Stimulated activated CD4-positive, alpha-beta T cell treated with anti-CD3 and anti-CD28 coated beads, TNF-alpha, amount 100 ng/mL, for 4 hours (primary cell): ENCODE measurements at regions not wholly inside any gene's neighbourhood (a gene's known extent, or its start where the extent isn't known, plus 50 kb on each side); places are given as distances from the start of the nearest gene placed in this dataset.

Experiments used
- DNase-seq, 3 experiments: peaks; one replicate each; pipeline ENCODE4 v3.0.0-alpha.2; 2020; ENCODE audit warnings: low read depth in 3 of 3

DNA sequence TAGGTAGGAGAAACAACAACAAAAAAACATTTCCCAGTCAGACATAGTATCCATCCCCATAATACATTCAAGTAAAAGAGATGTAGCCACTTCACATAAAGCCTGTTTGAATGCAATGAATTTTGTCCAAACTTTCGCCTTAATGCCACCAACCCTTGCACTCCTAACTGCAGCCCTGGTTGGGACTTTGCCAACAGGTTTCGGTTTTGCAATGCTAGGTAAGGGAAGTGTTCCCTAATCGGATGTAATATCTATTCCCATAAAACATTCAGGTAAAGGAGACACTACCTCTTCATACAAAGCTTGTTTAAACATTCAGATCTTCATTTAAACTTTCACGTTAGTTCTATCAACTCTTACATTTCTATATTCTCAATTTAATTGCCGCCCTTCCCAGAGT, 336.1 kb downstream of the DRD1 start:
- no peak for DNase-seq

DNA sequence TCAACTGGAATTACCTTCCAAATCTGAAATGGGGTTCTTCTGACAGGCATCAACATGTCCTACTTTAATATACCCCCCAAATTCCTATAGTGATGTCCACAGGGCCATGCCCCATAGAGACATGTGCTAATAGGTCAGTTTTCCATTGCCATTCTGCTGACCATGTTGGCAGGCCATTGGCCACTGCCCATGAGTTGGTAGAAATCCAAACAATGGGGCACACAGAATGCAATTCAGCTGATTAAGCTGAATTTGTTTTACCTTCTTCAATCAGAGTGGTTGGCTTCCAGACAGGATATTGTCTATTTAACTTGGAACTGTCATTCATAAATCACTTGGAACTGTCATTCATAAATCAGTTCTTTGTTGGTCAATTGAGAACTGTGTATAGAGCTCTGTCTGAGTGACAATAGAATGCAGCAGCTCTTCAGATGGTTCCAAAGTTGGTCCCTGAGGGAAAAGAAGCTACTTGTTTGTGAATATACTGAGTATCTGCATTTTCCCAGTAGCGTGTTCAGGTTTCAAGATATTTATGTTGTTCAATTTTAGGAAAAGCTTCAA, 336.9 kb downstream of the DRD1 start:
- no peak for DNase-seq

DNA sequence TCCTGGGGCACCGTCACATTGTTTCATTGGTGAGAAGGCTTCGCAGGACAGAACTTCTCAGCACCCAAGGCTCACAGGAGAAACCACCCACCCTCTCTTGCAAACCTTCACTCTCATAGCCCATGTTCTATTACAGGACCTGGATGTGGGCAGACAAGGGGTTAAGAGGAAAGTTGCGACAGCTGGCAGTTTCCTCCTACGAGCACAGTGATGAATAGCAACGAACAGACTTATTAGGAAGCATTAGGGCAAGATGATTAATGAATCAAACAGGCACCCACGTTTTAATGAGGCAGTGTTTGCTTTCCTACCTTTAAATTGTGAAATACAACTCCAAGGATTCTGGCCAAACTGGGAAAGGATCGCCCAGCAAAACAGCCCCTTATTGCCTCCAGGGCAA, 339.3 kb downstream of the DRD1 start:
- DNase-seq = no peak

DNA sequence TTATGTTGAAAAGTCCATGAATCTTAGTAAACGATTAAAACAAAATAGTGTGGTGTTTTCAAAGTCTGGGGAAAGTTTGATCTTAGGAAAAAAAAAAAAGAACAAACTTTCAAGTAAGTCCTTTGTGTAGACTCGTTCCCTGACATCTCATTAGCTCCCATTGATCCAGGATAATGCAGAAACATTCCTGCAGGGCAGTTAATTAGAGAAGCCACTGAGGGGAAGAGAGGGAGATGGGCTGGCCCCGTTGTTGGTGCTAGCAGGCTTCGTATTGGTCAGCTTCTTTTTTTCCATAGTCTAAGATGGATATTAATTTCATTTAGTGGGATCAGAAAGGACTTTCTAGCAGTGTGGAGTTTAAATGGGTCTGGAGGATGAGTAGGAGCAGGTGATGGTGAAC, 340.2 kb downstream of the DRD1 start:
- no peak for DNase-seq

DNA sequence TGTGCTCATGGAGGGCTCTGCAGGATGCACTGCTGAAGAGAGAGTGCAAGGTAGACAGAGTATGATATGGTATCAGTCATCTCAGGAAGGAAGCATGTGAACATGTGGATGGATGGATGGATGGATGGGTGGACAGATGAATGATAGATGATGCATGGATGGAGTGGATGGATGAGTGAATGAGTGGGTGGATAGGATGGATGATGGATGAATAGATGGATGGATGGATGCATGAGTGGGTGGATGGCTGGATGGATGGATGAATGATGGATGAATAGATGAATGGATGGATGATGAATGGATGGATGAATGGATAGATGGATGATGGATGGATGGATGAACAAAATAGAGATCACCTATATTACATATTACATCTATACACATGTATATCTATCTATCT, 341.3 kb downstream of the DRD1 start:
- DNase-seq = no peak

DNA sequence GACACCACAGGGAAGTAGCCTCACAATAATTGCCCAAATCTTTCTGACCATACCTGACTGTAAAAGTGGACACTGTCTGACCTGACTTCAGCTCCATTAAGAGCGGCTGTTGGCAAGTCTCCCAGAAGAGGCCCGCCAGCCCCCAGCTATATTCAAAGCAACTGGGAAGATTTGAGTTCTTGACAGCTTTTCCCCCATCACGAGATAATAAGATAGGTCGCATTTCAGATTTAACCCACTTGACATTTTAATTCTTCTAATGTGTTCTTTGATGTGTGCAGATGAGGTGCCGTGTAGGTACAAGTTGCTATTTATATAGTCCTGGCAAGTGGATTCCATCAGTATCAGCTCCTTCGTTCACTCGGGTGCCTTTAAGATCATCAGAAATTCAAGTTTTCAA, 345.7 kb downstream of the DRD1 start:
- no peak for DNase-seq

DNA sequence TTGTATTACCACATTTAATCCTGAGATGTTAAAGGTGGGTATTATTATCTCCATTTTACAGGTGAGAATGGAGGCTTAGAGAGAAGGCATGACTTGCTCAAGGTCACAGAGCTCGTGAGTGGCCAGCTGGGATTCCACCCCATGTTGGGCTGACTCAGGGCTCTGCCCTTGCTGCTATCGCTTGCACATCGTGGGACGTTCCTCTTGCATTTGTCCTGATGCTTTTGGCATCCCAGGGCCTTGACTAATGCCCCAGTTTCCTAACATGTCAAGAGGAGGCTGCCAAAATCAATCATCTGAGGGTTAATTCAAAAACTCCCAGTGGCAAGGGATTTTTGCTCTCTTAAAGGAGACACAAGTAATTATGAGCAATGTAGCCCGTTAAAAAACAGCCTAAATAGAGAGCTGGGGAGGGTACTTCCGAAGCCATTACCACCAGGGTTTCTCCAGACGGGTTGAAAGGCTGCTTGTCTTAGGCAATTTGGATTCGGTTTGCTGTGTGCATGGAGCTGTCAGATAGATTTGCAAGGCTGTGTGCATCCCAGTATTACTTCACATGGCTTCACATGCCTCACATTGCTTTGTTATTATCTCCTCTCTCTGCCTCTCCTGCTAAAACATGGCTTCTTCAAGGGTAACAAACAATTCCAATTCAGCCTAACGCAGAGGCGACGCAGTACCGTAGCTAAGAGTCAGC, 347.4 kb downstream of the DRD1 start:
- no peak for DNase-seq

DNA sequence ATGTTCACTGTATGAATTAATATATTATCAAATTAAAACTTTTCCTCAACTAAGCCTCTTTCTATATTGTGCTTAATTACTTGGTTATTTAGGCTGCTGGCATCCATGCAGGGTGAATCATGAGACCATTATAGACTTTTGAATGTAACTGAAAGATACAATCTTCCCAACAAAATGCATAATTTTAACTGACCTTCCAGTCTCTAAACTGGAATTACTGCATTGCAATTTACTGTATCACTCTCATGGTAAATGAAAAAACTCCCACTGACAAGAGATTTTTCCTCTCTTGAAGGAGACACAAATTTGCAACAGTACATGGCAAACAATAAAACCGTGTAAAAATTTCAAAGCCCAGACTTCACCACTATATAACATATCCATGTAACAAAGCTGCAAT, 349.5 kb downstream of the DRD1 start:
- DNase-seq = no peak

DNA sequence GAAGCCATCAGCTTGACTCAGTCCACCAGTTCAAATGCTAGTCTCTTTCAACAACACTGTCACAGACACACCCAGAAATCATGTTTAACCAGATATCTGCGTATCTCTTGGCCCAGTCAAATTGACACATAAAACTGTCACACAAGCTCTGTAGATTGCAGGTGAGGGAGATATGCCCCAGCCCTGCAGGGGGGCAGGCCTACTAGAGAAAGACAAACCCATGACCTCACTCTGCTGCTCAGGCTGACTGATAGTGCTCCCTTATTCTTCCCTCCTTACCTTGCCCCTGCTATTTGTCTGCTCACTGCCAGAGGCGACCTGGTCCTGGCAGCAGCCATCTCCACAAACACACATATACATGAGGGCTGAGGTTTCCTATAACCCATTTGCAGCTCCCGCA, 351.3 kb downstream of the DRD1 start:
- no peak for DNase-seq

DNA sequence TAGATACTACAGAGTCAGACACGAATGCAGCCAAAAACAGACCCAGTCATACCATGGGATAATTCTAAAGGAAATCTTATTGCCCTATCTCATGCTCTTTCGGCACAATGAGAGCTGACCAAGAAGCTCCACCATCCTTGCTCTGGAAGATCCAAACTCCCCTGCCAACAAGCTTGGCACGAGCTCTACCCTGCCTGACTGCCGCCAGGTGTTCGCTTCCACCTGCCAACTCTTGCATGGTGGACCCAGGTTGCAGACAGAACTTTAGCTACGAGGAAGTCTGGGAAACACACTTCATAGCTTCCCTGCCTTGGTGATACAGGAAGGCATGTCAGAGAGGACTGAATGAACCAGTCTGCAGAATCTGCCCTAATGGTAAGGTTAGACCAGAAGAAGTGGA, 355.0 kb downstream of the DRD1 start:
- no peak for DNase-seq

DNA sequence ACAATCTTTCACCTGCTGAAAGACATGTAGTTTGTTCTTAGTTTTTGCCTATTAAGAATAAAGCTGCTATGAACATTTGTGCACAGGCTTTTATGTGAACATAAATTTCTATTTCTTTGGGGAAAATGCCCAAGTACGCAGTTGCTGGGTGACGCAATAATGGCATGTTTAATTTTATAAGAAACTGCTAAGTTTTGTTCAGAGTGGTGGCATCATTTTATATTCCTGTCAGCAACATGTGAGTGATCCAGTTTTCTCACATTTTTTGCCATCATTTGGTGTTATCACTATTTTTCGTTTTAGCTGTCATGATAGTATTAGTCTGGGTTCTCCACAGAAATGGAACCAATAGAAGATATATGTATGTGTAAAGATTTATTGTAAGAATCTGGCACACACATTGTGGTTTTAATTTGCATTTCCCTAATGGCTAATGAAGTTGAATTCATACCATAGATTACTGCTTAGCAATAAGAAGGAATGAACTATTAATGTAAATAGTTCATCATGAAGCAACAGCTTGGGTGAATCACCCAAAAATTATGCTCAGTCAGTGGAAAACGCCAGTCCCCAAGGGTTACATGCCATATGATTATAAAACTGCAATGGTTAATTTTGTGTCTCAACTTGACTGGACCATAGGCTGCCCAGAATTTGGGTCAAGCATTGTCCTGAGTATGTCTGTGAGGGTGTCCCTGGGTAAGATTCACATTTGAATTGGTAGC, 358.6 kb downstream of the MSX2 start:
- no peak for DNase-seq

DNA sequence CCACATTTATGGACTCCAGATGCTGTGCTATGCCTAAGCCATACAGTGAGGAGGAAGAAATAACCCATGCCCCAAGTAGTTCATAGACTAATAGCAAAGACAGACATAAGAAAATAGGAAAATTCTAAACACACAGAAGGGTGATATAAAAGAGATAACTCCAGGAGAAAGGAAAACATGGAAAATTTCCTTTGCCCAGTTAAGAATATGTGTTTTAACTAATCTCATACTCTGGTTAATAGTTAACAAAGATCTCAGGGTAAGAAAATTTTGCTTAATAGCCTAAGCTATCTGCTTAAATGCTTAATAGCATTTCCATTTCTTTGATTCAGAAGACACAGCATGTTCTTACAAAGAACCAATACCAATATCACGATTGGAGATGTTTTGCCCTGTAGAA, 358.0 kb downstream of the MSX2 start:
- no peak for DNase-seq

DNA sequence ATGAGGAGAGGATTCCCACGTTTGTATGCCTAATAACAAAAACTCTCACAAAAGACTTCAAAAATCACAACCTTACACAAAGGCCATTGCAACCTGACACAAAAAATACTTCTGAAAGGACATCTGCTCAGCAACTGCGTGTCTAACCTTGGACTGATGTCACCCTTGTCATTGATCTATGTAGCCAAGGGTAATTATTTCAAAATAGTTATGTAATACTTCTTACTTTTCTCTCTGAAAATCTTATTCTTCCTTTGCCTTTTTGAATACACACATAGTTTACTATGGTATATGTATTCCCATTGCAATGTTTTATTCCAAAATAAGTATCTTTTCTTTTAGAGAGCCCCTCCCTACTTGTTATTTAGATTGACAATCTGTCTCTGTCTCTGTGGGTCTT, 355.3 kb downstream of the MSX2 start:
- no peak for DNase-seq

DNA sequence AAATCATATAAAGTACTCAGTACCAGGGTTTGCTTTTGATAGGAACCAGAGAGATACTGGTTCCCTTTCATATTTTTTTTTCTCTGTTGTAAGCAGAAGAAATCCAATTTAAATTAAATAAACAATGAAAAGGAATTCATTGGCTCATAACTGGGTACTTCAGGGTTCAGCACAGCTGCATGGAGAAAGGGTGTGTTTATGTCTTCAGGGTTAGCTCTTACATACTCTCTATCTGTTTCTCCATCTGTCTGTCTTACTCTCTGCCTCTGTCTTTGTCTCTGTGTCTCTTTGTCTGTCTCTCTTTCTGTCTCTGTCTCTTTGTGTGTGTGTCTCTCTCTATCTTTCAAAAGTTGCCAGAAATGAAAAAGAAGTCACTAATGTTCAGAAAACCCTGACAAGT, 345.9 kb downstream of the MSX2 start:
- DNase-seq = no peak

DNA sequence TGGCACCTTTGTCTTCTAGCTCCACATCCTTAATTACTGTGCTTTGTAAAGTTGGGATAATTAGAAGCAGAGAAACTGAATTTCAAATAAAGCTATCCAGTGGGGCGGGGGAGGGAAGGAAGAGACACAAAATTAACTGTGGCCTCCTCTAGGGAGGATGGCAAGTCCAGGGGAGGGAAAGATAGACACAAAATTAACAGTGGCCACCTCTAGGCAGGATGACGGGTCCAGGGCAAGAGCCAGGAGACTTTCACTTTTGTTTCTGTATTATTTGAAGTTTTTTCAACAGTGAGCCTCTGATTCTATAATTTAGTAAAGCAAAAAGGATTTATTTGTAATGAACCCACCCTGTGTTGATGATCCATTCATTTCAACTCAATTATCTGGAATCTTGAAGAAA, 335.9 kb downstream of the MSX2 start:
- DNase-seq = no peak

DNA sequence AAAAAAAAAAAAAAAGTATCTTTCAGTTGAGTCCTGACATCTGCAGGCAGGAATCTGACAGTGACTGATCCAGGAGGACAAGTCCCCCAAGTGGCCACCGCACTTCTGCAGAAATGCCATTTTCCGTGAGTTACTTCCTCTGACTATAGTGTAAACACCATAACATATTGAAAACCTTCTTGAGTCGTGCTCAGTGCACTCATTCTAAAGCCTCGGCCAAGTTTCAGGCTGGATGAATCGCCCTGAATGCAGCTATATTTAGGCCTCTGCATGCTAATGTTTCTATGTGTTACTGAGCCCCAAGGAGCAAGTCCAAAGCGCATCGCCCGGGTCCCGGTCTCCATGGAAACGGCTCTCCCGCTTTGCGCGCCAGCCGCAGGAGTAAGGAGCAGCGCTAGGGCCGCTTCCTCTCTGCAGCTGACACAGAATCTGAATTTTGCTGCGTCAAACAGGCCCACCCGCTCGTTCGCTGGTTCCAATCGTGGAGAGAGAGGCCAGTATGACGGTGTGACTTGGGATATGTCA, 335.4 kb downstream of the MSX2 start:
- no peak for DNase-seq

DNA sequence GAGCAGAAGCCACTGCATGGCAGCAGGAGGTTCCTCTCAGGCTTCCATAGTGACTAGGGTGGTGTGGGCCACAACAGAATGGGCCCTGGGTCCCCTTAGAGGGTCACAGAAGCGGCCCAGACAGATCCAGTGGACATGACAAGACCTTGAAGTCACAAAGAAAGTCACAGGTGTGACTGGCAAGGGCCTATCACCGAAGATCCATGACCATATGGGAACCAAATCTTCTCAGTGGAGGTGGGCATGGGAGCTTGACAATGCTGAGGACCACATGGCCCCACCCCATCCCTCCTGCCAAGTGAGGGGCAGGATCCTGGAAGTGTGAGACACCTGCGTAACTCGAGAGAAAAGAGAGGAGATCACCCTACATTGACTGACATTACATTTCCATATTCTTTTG, 332.4 kb downstream of the MSX2 start:
- DNase-seq = no peak

DNA sequence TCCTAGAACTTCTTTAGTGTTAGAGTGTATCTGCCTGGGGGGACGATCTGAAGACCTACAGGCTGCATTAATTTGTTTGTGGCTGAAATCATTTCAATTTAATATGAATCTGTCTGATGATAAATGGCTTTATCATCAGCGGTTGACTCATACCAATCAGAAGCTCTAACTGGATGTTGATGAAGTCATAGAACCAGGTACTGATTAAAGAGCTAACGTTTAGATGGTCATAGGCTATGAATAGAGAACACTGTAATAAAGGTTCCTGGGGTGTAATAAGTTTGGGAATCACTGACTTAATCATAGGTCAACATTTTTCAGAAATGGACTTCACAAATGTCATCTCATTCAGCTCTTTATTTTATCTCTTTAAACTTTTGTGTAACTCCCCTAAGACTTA, 329.9 kb downstream of the MSX2 start:
- no peak for DNase-seq

DNA sequence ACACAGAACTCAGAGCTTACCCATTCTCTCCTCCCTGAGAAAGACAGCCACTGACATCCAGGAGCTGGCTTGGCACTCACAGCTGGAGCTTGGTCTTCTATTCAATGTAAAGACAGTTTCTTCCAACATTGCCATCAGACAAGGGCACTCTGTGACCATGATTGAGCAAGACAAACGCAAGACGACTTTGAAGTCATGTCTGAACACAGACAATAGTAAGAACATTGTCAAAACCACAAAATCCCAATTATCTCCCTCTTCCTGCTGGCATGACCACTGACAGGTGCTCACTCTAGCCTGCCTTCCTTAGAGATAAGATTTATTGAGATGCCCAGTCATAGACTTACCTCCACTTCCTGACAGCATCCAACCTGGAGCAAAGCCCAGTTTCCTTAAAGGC, 328.0 kb downstream of the MSX2 start:
- DNase-seq = no peak

DNA sequence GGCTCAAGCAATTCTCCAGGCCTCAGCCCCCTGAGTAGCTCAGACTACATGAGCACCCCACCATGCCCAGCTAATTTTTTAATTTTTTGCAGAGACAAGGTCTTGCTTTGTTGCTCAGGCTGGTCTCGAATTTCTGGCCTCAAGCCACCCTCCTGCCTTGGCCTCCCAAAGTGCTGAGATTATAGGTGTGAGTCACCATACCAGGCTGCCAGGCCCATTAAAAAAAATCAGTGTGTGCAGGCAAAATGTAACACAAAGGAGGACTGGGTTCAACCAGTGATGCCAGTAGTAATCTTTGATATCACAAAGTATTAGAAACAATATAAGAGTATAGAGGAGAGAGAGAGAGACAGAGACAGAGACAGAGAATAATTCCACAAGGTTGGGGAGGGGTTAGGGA, 322.7 kb downstream of the MSX2 start:
- no peak for DNase-seq

DNA sequence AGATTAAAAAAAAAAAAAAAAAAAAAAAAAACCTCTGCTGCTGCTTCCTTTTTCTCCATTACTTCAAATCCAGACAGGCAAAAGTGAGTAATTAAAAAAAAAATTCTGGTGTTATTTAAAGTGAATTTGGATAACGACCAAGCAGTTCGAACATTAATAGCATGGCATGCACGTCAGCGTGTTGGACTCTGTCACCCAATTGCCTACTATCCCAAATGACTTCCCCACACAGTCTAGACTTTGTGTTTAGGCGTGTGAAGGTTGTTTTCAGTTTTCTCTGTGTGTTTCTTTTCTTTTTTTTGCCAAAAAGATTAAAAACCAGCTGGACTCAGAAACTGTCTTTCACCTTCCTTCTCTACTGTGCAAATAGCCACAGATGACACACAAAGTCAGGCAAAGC, 321.4 kb downstream of the MSX2 start:
- no peak for DNase-seq

DNA sequence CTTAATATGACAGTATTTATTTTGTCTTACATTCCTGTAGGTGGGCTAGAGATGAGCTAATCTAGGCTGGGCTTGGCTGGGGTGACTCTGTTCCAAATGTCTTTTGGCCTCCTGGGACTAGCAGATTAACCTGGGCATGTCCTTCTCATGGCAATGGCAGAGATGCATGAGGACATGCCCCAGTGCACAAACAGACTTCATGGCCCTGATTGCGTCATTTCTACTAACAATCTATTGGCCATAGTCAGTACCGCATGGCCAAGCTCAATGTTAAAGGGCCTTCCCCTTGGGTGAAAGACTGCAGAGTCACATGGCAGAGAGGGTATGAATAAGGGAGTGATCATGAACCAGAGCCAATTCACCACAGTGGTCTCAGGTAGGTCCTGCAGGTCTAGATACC, 313.4 kb downstream of the MSX2 start:
- DNase-seq = no peak

DNA sequence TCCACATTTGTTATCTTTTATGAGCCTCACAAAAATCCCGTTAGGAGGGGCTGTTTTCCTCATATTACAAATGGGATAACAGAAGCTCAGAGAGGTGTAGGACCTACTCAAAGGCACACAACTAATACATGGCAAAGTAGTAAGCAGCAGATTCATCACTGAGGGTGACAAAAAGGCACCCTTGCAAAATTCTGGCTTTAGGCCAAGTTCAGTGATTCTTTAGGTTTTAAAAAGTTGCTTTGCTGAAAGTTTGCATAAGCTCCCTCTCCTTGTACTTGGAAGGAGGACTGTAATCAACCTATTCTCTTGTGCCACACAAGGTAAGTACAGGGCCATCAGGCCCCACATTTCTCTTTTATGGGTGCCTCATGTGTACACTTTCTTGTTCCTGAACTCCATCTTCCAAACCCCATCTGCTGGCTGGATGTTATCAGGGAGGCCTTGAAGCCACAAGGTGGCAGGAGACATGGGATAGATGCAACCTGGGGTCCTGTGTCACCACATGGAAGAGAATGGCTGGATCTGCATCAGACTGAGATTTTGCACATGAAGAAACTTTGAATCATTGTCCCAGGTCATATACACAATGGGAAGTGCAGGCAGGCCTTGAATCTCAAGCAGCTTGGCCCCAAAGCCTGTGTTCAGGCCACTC, 311.6 kb downstream of the MSX2 start:
- no peak for DNase-seq
